BLaER1 (cell line): ENCODE measurements at regions not wholly inside any gene's neighbourhood (a gene's known extent, or its start where the extent isn't known, plus 50 kb on each side); places are given as distances from the start of the nearest gene placed in this dataset.
"Not testable (repeated sequence)": the region's sequence is repeated elsewhere in the genome, so short reads cannot be mapped to it uniquely, and the experiment has no call there.

Experiments used
- H3K27ac ChIP-seq: shearing (Covaris generic); formaldehyde crosslinking; 2 replicates; pipeline ENCODE4 v1.8.1; 2022
- H3K27me3 ChIP-seq: shearing (Covaris generic); formaldehyde crosslinking; 2 replicates; pipeline ENCODE4 v1.8.1; 2022
- H3K36me3 ChIP-seq: shearing (Covaris generic); formaldehyde crosslinking; 2 replicates; pipeline ENCODE4 v1.8.1; 2022
- H3K4me1 ChIP-seq: shearing (Covaris generic); formaldehyde crosslinking; 2 replicates; pipeline ENCODE4 v1.8.1; 2022
- H3K4me2 ChIP-seq: shearing (Covaris generic); formaldehyde crosslinking; 2 replicates; pipeline ENCODE4 v1.8.1; 2022
- H3K4me3 ChIP-seq: shearing (Covaris generic); formaldehyde crosslinking; 2 replicates; pipeline ENCODE4 v1.8.1; 2022
- H3K9ac ChIP-seq: shearing (Covaris generic); formaldehyde crosslinking; 2 replicates; pipeline ENCODE4 v1.8.1; 2022
- H3K9me3 ChIP-seq: shearing (Covaris generic); formaldehyde crosslinking; 2 replicates; pipeline ENCODE4 v1.8.1; 2022
- H4K20me1 ChIP-seq: shearing (Covaris generic); formaldehyde crosslinking; 2 replicates; pipeline ENCODE4 v1.8.1; 2022
- Cebpa-rat ChIP-seq: shearing (Covaris generic); IDR thresholded peaks from 2 replicates; pipeline ENCODE4 v1.8.1; 2022

- H3K4me2 ChIP-seq, result no peak overlapping the region
- H3K36me3 ChIP-seq, result no peaks in the 10 kb centered on the region
- no peak overlapping the region for H3K4me3 ChIP-seq
- H3K9me3 ChIP-seq, result no peaks in the 10 kb centered on the region
- no peaks in the 10 kb centered on the region for H3K27me3 ChIP-seq
- H3K27ac ChIP-seq, result no peak overlapping the region
- no peaks in the 10 kb centered on the region for H3K4me1 ChIP-seq
- no peak overlapping the region for H3K9ac ChIP-seq
- H4K20me1 ChIP-seq, result no peaks in the 10 kb centered on the region
- no peak for TF ChIP-seq Cebpa-rat
These were observed 1198.5 kb downstream of the FSCB start for GRCh38 chr14:43308421-43309110.

DNA sequence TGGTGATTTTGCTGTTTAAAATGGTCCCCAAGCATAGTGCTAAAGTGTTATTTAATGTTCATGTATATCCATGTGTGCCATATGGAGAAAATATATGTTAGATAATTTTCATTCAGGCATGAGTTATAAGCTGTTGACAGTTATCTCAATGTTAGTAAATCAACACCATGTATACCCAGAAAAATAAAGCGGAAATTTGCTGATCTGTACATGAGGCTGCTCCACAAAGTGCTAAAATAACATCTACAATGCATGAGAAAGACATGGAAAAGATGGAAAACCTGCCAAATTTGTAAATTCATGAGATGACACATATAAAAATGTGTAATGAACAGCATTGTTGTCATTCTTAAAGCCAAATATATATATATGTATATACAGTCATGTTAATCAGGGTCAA, 1199.2 kb downstream of the FSCB start:
- Histone ChIP-seq H3K27ac (no peak overlapping the region), H3K9me3 (no peaks in the 10 kb centered on the region), H3K4me2 (no peak overlapping the region), H3K9ac (no peak overlapping the region), H3K36me3 (no peaks in the 10 kb centered on the region), H3K4me1 (no peaks in the 10 kb centered on the region), H3K27me3 (no peaks in the 10 kb centered on the region), H3K4me3 (no peak overlapping the region), H4K20me1 (no peaks in the 10 kb centered on the region)
- no peak for TF ChIP-seq Cebpa-rat

DNA sequence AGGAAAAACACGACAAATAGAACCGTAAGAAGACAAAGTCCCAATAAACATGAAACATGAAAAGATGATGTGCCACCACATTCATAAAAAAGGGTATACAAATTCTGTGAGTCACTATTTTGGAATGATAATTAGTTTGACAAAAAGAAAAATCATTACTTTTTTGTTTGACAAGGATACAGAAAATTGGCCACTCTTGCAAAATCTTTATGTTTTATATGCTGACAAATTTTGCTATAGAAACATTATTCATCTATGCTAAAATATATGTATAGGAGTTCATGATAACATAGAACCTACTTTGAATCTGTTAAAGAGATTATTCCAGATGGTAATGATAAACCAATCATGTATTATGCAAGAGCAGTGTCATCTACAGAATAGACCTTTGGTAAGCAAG, 1201.0 kb downstream of the FSCB start:
- Histone ChIP-seq H3K4me1 (no peaks in the 10 kb centered on the region), H3K4me2 (no peak overlapping the region), H3K27ac (no peak overlapping the region), H4K20me1 (no peaks in the 10 kb centered on the region), H3K4me3 (no peak overlapping the region), H3K9me3 (no peaks in the 10 kb centered on the region), H3K36me3 (no peaks in the 10 kb centered on the region), H3K27me3 (no peaks in the 10 kb centered on the region), H3K9ac (no peak overlapping the region)
- no peak for TF ChIP-seq Cebpa-rat

DNA sequence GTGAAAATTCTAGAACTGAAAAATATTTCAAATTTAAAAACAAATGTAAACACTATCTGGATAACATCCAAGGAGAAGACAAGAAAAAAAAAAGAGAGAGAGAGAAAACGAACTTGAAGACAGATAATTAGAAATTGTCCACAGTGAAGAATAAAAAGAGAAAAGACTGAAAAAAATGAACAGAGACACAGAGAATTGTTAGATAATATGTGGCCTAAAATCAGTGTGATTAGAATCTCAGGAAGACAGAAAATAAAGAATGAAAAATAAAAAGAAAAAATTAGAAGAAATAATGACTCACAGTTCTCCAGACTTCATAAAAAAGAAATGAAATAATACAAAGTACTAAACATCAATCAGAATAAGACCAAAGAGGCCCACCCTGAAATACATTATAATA, 1209.3 kb downstream of the FSCB start:
- Histone ChIP-seq H3K27me3 (no peaks in the 10 kb centered on the region), H3K4me2 (no peak overlapping the region), H3K9me3 (no peaks in the 10 kb centered on the region), H3K27ac (no peak overlapping the region), H4K20me1 (no peaks in the 10 kb centered on the region), H3K36me3 (no peaks in the 10 kb centered on the region), H3K4me1 (no peaks in the 10 kb centered on the region), H3K4me3 (no peak overlapping the region), H3K9ac (no peak overlapping the region)
- TF ChIP-seq Cebpa-rat, result no peak

- H3K4me2 ChIP-seq, H3K27me3 ChIP-seq, H3K36me3 ChIP-seq, H3K9ac ChIP-seq, H3K4me3 ChIP-seq, H3K4me1 ChIP-seq, H3K27ac ChIP-seq, H3K9me3 ChIP-seq, H4K20me1 ChIP-seq: not testable (repeated sequence)
These were observed 1211.0 kb downstream of the FSCB start for GRCh38 chr14:43296061-43296460.

DNA sequence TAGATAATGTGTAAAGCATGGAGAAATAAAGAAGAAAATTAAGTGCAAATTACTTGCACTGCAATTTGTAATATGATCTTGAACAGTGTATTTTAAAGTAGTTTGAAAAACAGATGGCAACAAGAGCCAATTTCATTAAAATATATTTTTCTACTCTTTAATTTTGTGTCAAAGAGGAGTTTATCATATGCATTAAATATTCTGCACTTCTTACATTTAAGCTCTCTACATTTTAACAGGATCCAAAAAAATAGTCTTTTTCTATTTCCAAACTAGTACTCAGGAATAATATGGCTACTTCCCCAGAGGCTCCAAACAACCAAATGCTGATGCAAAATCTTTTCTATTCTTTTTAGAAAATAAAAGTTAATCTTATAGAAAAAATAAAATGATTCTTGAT, 1221.5 kb downstream of the FSCB start:
- H3K9me3 ChIP-seq, result no peaks in the 10 kb centered on the region

DNA sequence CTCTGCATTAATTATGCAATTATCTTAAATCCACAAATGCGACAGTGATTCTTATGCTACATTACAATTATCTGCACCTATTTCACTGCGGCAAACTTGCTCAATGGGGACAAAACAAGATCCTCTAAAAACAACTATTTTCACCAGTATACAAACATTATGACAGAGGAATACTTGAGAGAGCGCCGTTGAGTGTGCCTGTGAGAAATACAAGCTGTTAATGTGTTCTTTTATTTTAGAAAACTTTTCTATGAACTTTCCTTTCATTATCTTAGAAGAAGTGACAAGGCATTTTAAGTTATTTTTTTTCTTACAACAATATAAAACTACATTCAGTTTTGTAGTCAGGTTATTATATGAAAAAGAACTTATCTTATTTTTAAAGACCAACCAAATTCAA, 1247.0 kb downstream of the FSCB start:
- Histone ChIP-seq H3K4me3 (no peak overlapping the region), H3K27ac (no peak overlapping the region), H4K20me1 (no peaks in the 10 kb centered on the region), H3K9ac (no peak overlapping the region), H3K4me2 (no peak overlapping the region), H3K36me3 (no peaks in the 10 kb centered on the region), H3K27me3 (no peaks in the 10 kb centered on the region), H3K4me1 (no peaks in the 10 kb centered on the region), H3K9me3 (no peaks in the 10 kb centered on the region)
- TF ChIP-seq Cebpa-rat, result no peak

More for the DNA sequence above, 1221.5 kb downstream of the FSCB start:
- no peak for TF ChIP-seq Cebpa-rat
- no peak overlapping the region for H3K4me3 ChIP-seq
- no peaks in the 10 kb centered on the region for H3K27me3 ChIP-seq
- no peaks in the 10 kb centered on the region for H3K4me1 ChIP-seq
- H4K20me1 ChIP-seq, result no peaks in the 10 kb centered on the region
- H3K9ac ChIP-seq, result no peak overlapping the region
- no peaks in the 10 kb centered on the region for H3K36me3 ChIP-seq
- no peak overlapping the region for H3K27ac ChIP-seq
- H3K4me2 ChIP-seq, result no peak overlapping the region

GRCh38 chr14:43258396-43258795, 1248.7 kb downstream of the FSCB start:
- no peaks in the 10 kb centered on the region for H3K27me3 ChIP-seq
- H3K4me3 ChIP-seq, result no peak overlapping the region
- H3K27ac ChIP-seq, result no peak overlapping the region
- H3K36me3 ChIP-seq, result no peaks in the 10 kb centered on the region
- no peak overlapping the region for H3K4me2 ChIP-seq
- TF ChIP-seq Cebpa-rat, result no peak
- no peak overlapping the region for H3K9ac ChIP-seq
- no peaks in the 10 kb centered on the region for H3K4me1 ChIP-seq
- no peaks in the 10 kb centered on the region for H3K9me3 ChIP-seq
- H4K20me1 ChIP-seq, result no peaks in the 10 kb centered on the region

DNA sequence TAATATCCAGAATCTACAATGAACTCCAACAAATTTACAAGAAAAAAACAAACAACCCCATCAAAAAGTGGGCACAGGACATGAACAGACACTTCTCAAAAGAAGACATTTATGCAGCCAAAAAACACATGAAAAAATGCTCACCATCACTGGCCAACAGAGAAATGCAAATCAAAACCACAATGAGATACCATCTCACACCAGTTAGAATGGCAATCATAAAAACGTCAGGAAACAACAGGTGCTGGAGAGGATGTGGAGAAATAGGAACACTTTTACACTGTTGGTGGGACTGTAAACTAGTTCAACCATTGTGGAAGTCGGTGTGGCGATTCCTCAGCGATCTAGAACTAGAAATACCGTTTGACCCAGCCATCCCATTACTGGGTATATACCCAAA, 1250.1 kb downstream of the FSCB start:
- not testable (repeated sequence) for H3K27ac ChIP-seq, H3K27me3 ChIP-seq, H3K9ac ChIP-seq, H3K4me1 ChIP-seq, H3K9me3 ChIP-seq, H4K20me1 ChIP-seq, H3K4me3 ChIP-seq, H3K4me2 ChIP-seq, H3K36me3 ChIP-seq

DNA sequence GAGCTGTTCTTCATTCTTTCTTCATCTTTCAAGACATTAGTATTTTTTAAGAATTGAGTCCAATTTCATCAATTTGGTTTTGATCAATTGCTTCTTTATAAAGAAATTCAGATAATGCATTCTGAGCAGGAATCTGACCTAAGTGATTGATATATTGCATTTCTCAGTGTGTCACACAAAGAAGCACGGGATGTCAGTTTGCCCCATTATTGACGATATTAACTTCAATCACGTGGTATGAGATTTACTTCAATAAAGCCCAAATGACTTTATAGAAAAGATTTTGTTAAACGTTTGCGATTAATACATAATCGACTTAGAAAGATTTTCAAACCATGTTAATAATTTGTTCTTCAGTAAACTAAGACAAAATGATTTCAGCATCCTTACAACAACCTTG, 1254.2 kb downstream of the FSCB start:
- H3K36me3 ChIP-seq, result no peaks in the 10 kb centered on the region
- no peak for TF ChIP-seq Cebpa-rat
- H3K4me1 ChIP-seq, result no peaks in the 10 kb centered on the region
- no peak overlapping the region for H3K4me2 ChIP-seq
- H3K9me3 ChIP-seq, result no peaks in the 10 kb centered on the region
- H3K4me3 ChIP-seq, result no peak overlapping the region
- no peaks in the 10 kb centered on the region for H3K27me3 ChIP-seq
- no peaks in the 10 kb centered on the region for H4K20me1 ChIP-seq
- no peak overlapping the region for H3K27ac ChIP-seq
- H3K9ac ChIP-seq, result no peak overlapping the region

DNA sequence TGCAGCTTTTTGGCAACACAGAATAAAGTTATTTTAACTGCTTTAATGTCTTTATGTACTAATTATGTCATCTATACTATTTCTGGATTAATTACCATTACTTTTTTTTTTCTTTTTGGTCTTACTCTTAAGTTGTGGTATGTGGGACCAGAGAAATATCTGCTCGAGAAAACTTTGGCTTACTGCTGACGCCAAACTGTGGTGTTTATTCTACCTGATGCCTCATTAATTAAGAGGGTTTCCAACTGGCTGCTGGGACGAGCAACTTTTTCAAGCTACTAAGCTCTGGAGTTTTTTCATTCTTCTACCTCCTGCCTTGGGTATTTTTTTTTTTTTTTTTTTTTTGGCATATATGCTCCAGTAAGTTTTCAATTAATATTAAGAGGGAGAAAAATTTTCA, 1257.5 kb downstream of the FSCB start:
- Histone ChIP-seq H3K36me3 (no peaks in the 10 kb centered on the region), H3K4me1 (no peaks in the 10 kb centered on the region), H3K4me3 (no peak overlapping the region), H3K4me2 (no peak overlapping the region), H3K9ac (no peak overlapping the region), H3K27me3 (no peaks in the 10 kb centered on the region), H4K20me1 (no peaks in the 10 kb centered on the region), H3K27ac (no peak overlapping the region), H3K9me3 (no peaks in the 10 kb centered on the region)
- no peak for TF ChIP-seq Cebpa-rat
